H7 (cell line): ENCODE measurements at regions not wholly inside any gene's neighbourhood (a gene's known extent, or its start where the extent isn't known, plus 50 kb on each side); places are given as distances from the start of the nearest gene placed in this dataset.

ENCODE experiments used
- DNase-seq: peaks from one replicate; pipeline ENCODE4 v3.0.0; 2012
- H3K27me3 ChIP-seq: 2 replicates; pipeline ENCODE4 v1.6.0; 2011; ENCODE audit warnings: mild to moderate bottlenecking, low read length; ENCODE audit not compliant: control insufficient read depth, insufficient read depth
- H3K36me3 ChIP-seq: replicated peaks from 2 replicates; pipeline ENCODE4 v1.5.1; 2011; ENCODE audit warnings: low read length; ENCODE audit not compliant: control insufficient read depth, insufficient read depth
- H3K4me3 ChIP-seq: 2 replicates; pipeline ENCODE4 v1.5.1; 2011; ENCODE audit warnings: low read depth, mild to moderate bottlenecking, control low read depth, low read length, moderate library complexity; ENCODE audit not compliant: insufficient read depth

GRCh38 chr12:127063339-127064072 is 1203.5 kb upstream of the TMEM132C start:
- no peak overlapping the region for H3K4me3 ChIP-seq
- no peaks in the 10 kb centered on the region for H3K27me3 ChIP-seq
- no peak for DNase-seq
- H3K36me3 ChIP-seq, result no peaks in the 10 kb centered on the region

- no peaks in the 10 kb centered on the region for H3K27me3 ChIP-seq
These were observed 1202.8 kb upstream of the TMEM132C start for GRCh38 chr12:127064207-127064606.

GRCh38 chr12:127065595-127065994 is 1201.4 kb upstream of the TMEM132C start:
- no peak for DNase-seq
- Histone ChIP-seq H3K4me3 (no peak overlapping the region), H3K36me3 (no peaks in the 10 kb centered on the region), H3K27me3 (no peaks in the 10 kb centered on the region)

More at GRCh38 chr12:127064207-127064606, 1202.8 kb upstream of the TMEM132C start:
- Histone ChIP-seq H3K36me3 (no peaks in the 10 kb centered on the region), H3K4me3 (no peak overlapping the region)
- no peak for DNase-seq

GRCh38 chr12:127070515-127071157 is 1196.3 kb upstream of the TMEM132C start:
- Histone ChIP-seq H3K36me3 (no peaks in the 10 kb centered on the region), H3K4me3 (no peak overlapping the region), H3K27me3 (no peaks in the 10 kb centered on the region)
- no peak for DNase-seq

GRCh38 chr12:127074161-127074560 is 1192.8 kb upstream of the TMEM132C start:
- Histone ChIP-seq H3K4me3 (no peak overlapping the region), H3K36me3 (no peaks in the 10 kb centered on the region), H3K27me3 (no peaks in the 10 kb centered on the region)
- DNase-seq, result no peak

GRCh38 chr12:127075981-127076380 is 1191.0 kb upstream of the TMEM132C start:
- no peak for DNase-seq
- Histone ChIP-seq H3K36me3 (no peaks in the 10 kb centered on the region), H3K4me3 (no peak overlapping the region), H3K27me3 (no peaks in the 10 kb centered on the region)

- DNase-seq, result no peak
- H3K27me3 ChIP-seq, result no peaks in the 10 kb centered on the region
These were observed 1189.5 kb upstream of the TMEM132C start for GRCh38 chr12:127077262-127078045.

GRCh38 chr12:127078577-127079350 is 1188.2 kb upstream of the TMEM132C start:
- Histone ChIP-seq H3K4me3 (no peak overlapping the region), H3K36me3 (no peaks in the 10 kb centered on the region), H3K27me3 (no peaks in the 10 kb centered on the region)
- DNase-seq, result no peak

More at GRCh38 chr12:127077262-127078045, 1189.5 kb upstream of the TMEM132C start:
- H3K36me3 ChIP-seq, result no peaks in the 10 kb centered on the region
- no peak overlapping the region for H3K4me3 ChIP-seq

GRCh38 chr12:127079636-127080035 is 1187.3 kb upstream of the TMEM132C start:
- Histone ChIP-seq H3K4me3 (no peak overlapping the region), H3K27me3 (no peaks in the 10 kb centered on the region)
- no peak for DNase-seq

GRCh38 chr12:127081058-127081457 is 1185.9 kb upstream of the TMEM132C start:
- Histone ChIP-seq H3K4me3 (no peak overlapping the region), H3K27me3 (no peaks in the 10 kb centered on the region), H3K36me3 (no peaks in the 10 kb centered on the region)
- no peak for DNase-seq

More at GRCh38 chr12:127079636-127080035, 1187.3 kb upstream of the TMEM132C start:
- no peaks in the 10 kb centered on the region for H3K36me3 ChIP-seq

GRCh38 chr12:127083008-127083949 is 1183.7 kb upstream of the TMEM132C start:
- Histone ChIP-seq H3K27me3 (no peaks in the 10 kb centered on the region), H3K36me3 (no peaks in the 10 kb centered on the region), H3K4me3 (no peak overlapping the region)
- DNase-seq, result peak; percentile 27

GRCh38 chr12:127101076-127101475 is 1165.9 kb upstream of the TMEM132C start:
- H3K27me3 ChIP-seq, result no peaks in the 10 kb centered on the region
- no peaks in the 10 kb centered on the region for H3K36me3 ChIP-seq
- H3K4me3 ChIP-seq, result no peak overlapping the region
- DNase-seq, result no peak

- no peaks in the 10 kb centered on the region for H3K27me3 ChIP-seq
- no peak overlapping the region for H3K4me3 ChIP-seq
- H3K36me3 ChIP-seq, result no peaks in the 10 kb centered on the region
- DNase-seq, result no peak
These were observed 1160.9 kb upstream of the TMEM132C start for GRCh38 chr12:127106041-127106440.
